ENCODE measurements at regions not wholly inside any gene's neighbourhood (a gene's known extent, or its start where the extent isn't known, plus 50 kb on each side); places are given as distances from the start of the nearest gene placed in this dataset.

DNA sequence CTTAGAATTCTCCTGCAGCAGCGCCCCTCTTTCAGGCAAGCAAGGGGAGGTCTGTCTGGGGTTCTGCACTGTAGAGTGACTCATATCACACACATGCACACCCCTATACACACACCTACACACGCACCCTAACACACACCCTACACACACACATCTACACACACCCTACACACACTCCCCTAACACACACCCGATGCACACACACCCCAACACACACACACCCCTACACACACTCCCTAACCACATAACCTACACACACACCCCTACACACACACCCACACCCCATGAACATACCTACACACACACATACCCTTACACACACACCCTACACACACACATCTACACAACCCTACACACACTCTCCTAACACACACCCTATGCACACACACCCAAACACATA is 493.2 kb downstream of the IRS2 start:
- Histone ChIP-seq H3K23me2 (ENCODE audit: insufficient read length, low read depth, low read length, poor library complexity, severe bottlenecking) (no peaks in the 10 kb centered on the region), H2BK15ac (ENCODE audit: low read depth, low read length) (no peak overlapping the region), H3K4me2 (ENCODE audit: insufficient read depth, insufficient read length, low read length) (no peak overlapping the region), H2AK5ac (ENCODE audit: insufficient read length, low read length) (no peak overlapping the region), H3K9ac (ENCODE audit: extremely low read depth, insufficient read length, low read length) (no peak overlapping the region), H2BK12ac (ENCODE audit: insufficient read length, low read depth, low read length) (no peak overlapping the region), H3K4ac (ENCODE audit: low read depth, low read length) (no peak overlapping the region), H4K20me1 (ENCODE audit: control insufficient read depth, insufficient read depth, insufficient read length) (no peaks in the 10 kb centered on the region), H3K27ac (ENCODE audit: insufficient read length, low read depth, low read length) (no peak overlapping the region), H3K14ac (ENCODE audit: insufficient read depth, low read length) (no peak overlapping the region), H3K79me2 (ENCODE audit: insufficient read depth, low read length) (no peaks in the 10 kb centered on the region), H3K56ac (ENCODE audit: insufficient read length, low read depth, low read length) (no peak overlapping the region), H3K18ac (ENCODE audit: insufficient read length, low read depth, low read length) (no peak overlapping the region), H3K79me1 (ENCODE audit: insufficient read depth, low read depth, low read length, poor library complexity, severe bottlenecking) (no peaks in the 10 kb centered on the region), H4K8ac (replicated peaks; ENCODE audit: insufficient read length, low read depth, low read length) (no peak overlapping the region), H3K9me3 (ENCODE audit: control insufficient read depth, low read depth, low read length) (no peaks in the 10 kb centered on the region), H3T11ph (ENCODE audit: low read length) (no peak overlapping the region), H4K5ac (ENCODE audit: insufficient read length, low read depth, low read length) (no peak overlapping the region), H2BK5ac (ENCODE audit: insufficient read length, low read length) (no peak overlapping the region), H4K91ac (ENCODE audit: insufficient read length, low read depth, low read length) (no peak overlapping the region), H2BK120ac (ENCODE audit: low read depth, low read length, poor library complexity, severe bottlenecking) (no peak overlapping the region), H3K23ac (ENCODE audit: insufficient read length, low read depth, low read length) (no peak overlapping the region), H2BK20ac (ENCODE audit: low read depth, low read length, poor library complexity, severe bottlenecking) (no peak overlapping the region), H3K27me3 (ENCODE audit: insufficient read depth, low read length) (no peaks in the 10 kb centered on the region), H3K4me1 (ENCODE audit: insufficient read depth, low read length) (no peaks in the 10 kb centered on the region), H2AFZ (ENCODE audit: low read length) (no peak overlapping the region)
- 100% methylated on average over 2 of the region's 3 CpGs for WGBS (ENCODE audit: extremely low coverage, insufficient read length, low lambda C conversion rate)
- Mint-ChIP-seq H3K27ac (no peak overlapping the region), H3K36me3 (ENCODE audit: insufficient read depth in 1 of 3, low read depth in 3 of 3) (peaks cover 0 to 7% (median 3%) of the 10 kb centered on the region in 3 experiments; a peak in 4 of 7 replicates), H3K4me1 (peaks cover 0 to 2% of the 10 kb centered on the region in 2 experiments; a peak in 1 of 4 replicates), H3K27me3 (ENCODE audit: low read depth) (no peaks in the 10 kb centered on the region), H3K9me3 (peaks cover 0 to 11% of the 10 kb centered on the region in 2 experiments; a peak in 4 of 5 replicates), H3K4me3 (no peak overlapping the region)
- no peak for TF ChIP-seq CTCF (conservative IDR thresholded peaks at IDR 0.05)
- DNase-seq: no peak

All from H9 (cell line).